HCT116 (cell line): ENCODE measurements at regions not wholly inside any gene's neighbourhood (a gene's known extent, or its start where the extent isn't known, plus 50 kb on each side); places are given as distances from the start of the nearest gene placed in this dataset.

ENCODE experiments used
- ATAC-seq: fragments of 200-7000 bp; cut with Tn5 transposase; 2 replicates; pipeline ENCODE4 v1.9.1; 2020; ENCODE audit warnings: mild to moderate bottlenecking, moderate library complexity
- BruUV-seq: library from RNA; stranded (reverse); fragments of 400-500 nt; replicated peaks from 2 replicates; lab custom pipeline; 2021; lab: Mats Ljungman, UMichigan
- CTCF ChIA-PET: fragments of 300-600 bp; sonication (Branson Sonifier 250); formaldehyde crosslinking; loops from one replicate; lab custom pipeline; 2021; ENCODE audit warnings: antibody characterized with exemption; lab: Charles Lee
- POLR2A ChIA-PET: fragments of 300-600, 350-600 bp; sonication (Branson Sonifier 250); formaldehyde crosslinking; loops from one replicate; lab custom pipeline; 2021; ENCODE audit warnings: antibody characterized with exemption; lab: Charles Lee
- RAD21 ChIA-PET, 2 experiments: fragments of 300-600 bp; sonication (Branson Sonifier 250); formaldehyde crosslinking; loops; one replicate each; lab custom pipeline; 2023; ENCODE audit warnings: low total read pairs in 2 of 2; ENCODE audit not compliant: uncharacterized antibody in 2 of 2, unreplicated experiment in 2 of 2, low non-redundant PET in 1 of 2; lab: Charles Lee
- DNase-seq: peaks from one replicate; pipeline ENCODE4 v3.0.0-alpha.2; 2010; ENCODE audit warnings: low read depth, low spot score
- H2AFZ ChIP-seq: fragments of 200-600 bp; shearing (Covaris generic), sonication (generic); 2 replicates; pipeline ENCODE4 v1.6.1; 2017; ENCODE audit warnings: low read depth, mixed run types, mixed read lengths, antibody characterized with exemption, low read length; ENCODE audit not compliant: poor library complexity, severe bottlenecking
- H3K27ac ChIP-seq: 2 replicates; pipeline ENCODE4 v1.5.1; 2012; ENCODE audit warnings: low read depth, low read length
- H3K27me3 ChIP-seq: fragments of 200-600 bp; sonication (generic); 2 replicates; pipeline ENCODE4 v1.6.1; 2016; ENCODE audit warnings: mixed run types, low read length, mixed read lengths; ENCODE audit not compliant: insufficient read depth
- H3K36me3 ChIP-seq, 2 experiments: fragments of 200-500 bp in 1 of 2; fragments of 200-600 bp in 1 of 2; sonication (Bioruptor generic) in 1 of 2; sonication (generic) in 1 of 2; 2 replicates each; pipeline versions ENCODE4 v1.5.1 to v1.6.1; 2014 to 2016; ENCODE audit warnings: low read length in 2 of 2, inconsistent platforms in 1 of 2, mixed read lengths in 1 of 2, mixed run types in 1 of 2; ENCODE audit not compliant: insufficient read depth in 2 of 2, control insufficient read depth in 1 of 2
- H3K4me1 ChIP-seq, 2 experiments: fragments of 200-600 bp in 1 of 2; sonication (generic) in 1 of 2; 2 replicates each; pipeline versions ENCODE4 v1.5.1 to v1.6.1; 2012 to 2017; ENCODE audit warnings: low read length in 2 of 2, inconsistent platforms in 1 of 2, mild to moderate bottlenecking in 1 of 2, mixed read lengths in 1 of 2, mixed run types in 1 of 2, moderate library complexity in 1 of 2; ENCODE audit not compliant: insufficient read depth in 2 of 2, control insufficient read depth in 1 of 2
- H3K4me2 ChIP-seq: fragments of 200-600 bp; sonication (generic); 2 replicates; pipeline ENCODE4 v1.6.1; 2017; ENCODE audit warnings: mixed run types, low read length, mixed read lengths
- H3K4me3 ChIP-seq, 2 experiments: fragments of 200-600 bp in 1 of 2; sonication (generic) in 1 of 2; replicated peaks in 1 of 2; 2 replicates each; pipeline ENCODE4 v1.5.1; 2011 to 2016; ENCODE audit warnings: low read length in 2 of 2, control low read depth in 1 of 2, low read depth in 1 of 2, mild to moderate bottlenecking in 1 of 2, mixed read lengths in 1 of 2, mixed run types in 1 of 2
- H3K79me2 ChIP-seq: fragments of 200-600 bp; sonication (generic); 2 replicates; pipeline ENCODE4 v1.6.1; 2017; ENCODE audit warnings: mild to moderate bottlenecking, mixed run types, low read length, moderate library complexity, mixed read lengths; ENCODE audit not compliant: insufficient read depth
- H3K9ac ChIP-seq: fragments of 200-600 bp; sonication (generic); 2 replicates; pipeline ENCODE4 v1.6.1; 2016; ENCODE audit warnings: low read length, mixed read lengths
- H3K9me2 ChIP-seq: fragments of 200-600 bp; sonication (generic), shearing (Covaris generic); 2 replicates; pipeline ENCODE4 v1.6.1; 2017; ENCODE audit warnings: mixed run types, mild to moderate bottlenecking, moderate library complexity; ENCODE audit not compliant: insufficient read depth
- H3K9me3 ChIP-seq, 2 experiments: fragments of 200-500 bp in 1 of 2; fragments of 200-600 bp in 1 of 2; sonication (Bioruptor generic) in 1 of 2; sonication (generic) in 1 of 2; 2 replicates each; pipeline ENCODE4 v1.6.1; 2014 to 2017; ENCODE audit warnings: low read length in 2 of 2, mixed read lengths in 2 of 2, inconsistent platforms in 1 of 2, low read depth in 1 of 2, mild to moderate bottlenecking in 1 of 2, mixed run types in 1 of 2, moderate library complexity in 1 of 2; ENCODE audit not compliant: control insufficient read depth in 1 of 2, insufficient read depth in 1 of 2
- H4K20me1 ChIP-seq: fragments of 200-600 bp; sonication (generic), shearing (Covaris generic); 2 replicates; pipeline ENCODE4 v1.6.1; 2017; ENCODE audit warnings: mixed run types, mild to moderate bottlenecking, moderate library complexity; ENCODE audit not compliant: insufficient read depth
- CBX3 ChIP-seq: IDR thresholded peaks from 2 replicates; pipeline ENCODE4 v1.6.1; 2012; ENCODE audit warnings: low read depth
- CEBPB ChIP-seq: IDR thresholded peaks from 2 replicates; pipeline ENCODE4 v1.6.1; 2012; ENCODE audit warnings: low read depth
- EGR1 ChIP-seq: IDR thresholded peaks from 2 replicates; pipeline ENCODE4 v1.6.1; 2012; ENCODE audit warnings: low read depth
- EZH2 ChIP-seq: fragments of 200-600 bp; sonication (generic); IDR thresholded peaks from 2 replicates; pipeline ENCODE4 v1.6.1; 2017; ENCODE audit warnings: antibody characterized with exemption, mixed run types
- EZH2phosphoT487 ChIP-seq: fragments of 200-600 bp; IDR thresholded peaks from 2 replicates; pipeline ENCODE4 v1.6.1; 2018; ENCODE audit warnings: antibody characterized with exemption, borderline replicate concordance
- JUND ChIP-seq: IDR thresholded peaks from 2 replicates; pipeline ENCODE4 v1.6.1; 2012
- POLR2AphosphoS5 ChIP-seq: IDR thresholded peaks from 2 replicates; pipeline ENCODE4 v1.6.1; 2011; ENCODE audit warnings: mild to moderate bottlenecking, low read depth, low read length, moderate library complexity
- RAD21 ChIP-seq: IDR thresholded peaks from 2 replicates; pipeline ENCODE4 v1.6.1; 2012; ENCODE audit warnings: low read depth, mild to moderate bottlenecking
- TCF7L2 ChIP-seq: IDR thresholded peaks from 2 replicates; pipeline ENCODE4 v1.7.0; 2011; ENCODE audit warnings: borderline replicate concordance, inconsistent platforms; ENCODE audit not compliant: insufficient read depth, insufficient read length; ENCODE audit errors: extremely low read depth
- ZFX ChIP-seq: fragments of 450-650 bp; IDR thresholded peaks from 2 replicates; pipeline ENCODE4 v1.6.1; 2017
- intact Hi-C: fragments of 100-400 bp; cut with micrococcal nuclease; formaldehyde crosslinking; loops from 2 replicates; pipeline ENCODE4 v1.10.0; 2022
- TF ChIP-seq, protein P1 (sequence below): IDR thresholded peaks from 2 replicates; pipeline ENCODE4 v1.6.1; 2012
- TF ChIP-seq, protein P2 (sequence below): IDR thresholded peaks from 2 replicates; pipeline ENCODE4 v1.6.1; 2012
- TF ChIP-seq, protein P3 (sequence below): IDR thresholded peaks from 2 replicates; pipeline ENCODE4 v1.6.1; 2012; ENCODE audit warnings: low read depth

DNA sequence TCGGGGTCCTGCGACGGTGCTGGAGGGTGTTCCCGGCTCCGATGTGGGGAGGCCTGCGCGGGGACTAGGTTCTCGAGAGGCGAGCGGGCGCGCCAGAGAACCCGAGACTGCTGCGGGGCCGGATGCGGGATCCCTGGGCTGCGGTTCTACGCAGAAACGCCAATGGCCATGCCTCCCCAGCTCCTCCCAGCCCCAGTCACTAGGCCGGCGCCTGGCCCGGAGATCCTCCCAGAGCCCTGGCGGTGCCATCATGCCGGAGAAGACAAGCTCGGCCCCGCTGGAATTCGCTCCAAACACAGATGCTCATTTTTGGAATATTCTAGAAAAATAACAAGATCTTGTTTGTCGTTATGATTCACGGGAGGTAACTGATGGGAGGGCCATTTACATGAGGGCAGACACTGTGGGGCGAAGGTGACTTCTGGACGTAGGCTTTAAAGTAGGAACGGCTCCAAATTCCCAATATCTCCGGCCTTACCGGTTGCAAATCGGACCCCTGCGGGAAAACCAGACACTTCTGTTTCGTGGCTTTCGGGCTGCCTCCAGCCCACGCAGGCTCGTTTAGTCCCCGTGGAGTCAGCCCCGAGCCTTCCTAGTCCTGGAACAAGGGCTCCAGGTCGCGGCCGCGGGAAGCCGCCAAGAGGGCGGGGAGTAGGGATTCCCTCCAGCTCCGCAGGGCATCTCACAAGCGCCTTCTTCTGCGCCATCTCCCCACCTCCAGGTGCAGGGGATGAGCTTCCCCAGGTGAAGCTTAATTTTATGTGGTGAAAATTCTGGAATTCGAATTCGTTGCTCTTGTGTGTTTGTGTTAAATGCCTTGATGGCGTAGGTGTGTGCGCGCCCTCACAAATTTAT is 74.8 kb upstream of the POLG start:
- H3K4me2 ChIP-seq: no peak overlapping the region
- no peaks in the 10 kb centered on the region; the same call in 1 of the 2 replicates for H3K27me3 ChIP-seq
- H3K9me3 ChIP-seq: no peaks in the 10 kb centered on the region
- BruUV-seq: no TSS peak
- H4K20me1 ChIP-seq: no peaks in the 10 kb centered on the region
- peaks cover 0 to 9% of the 10 kb centered on the region in 2 experiments; a peak in 2 of 4 replicates for H3K4me1 ChIP-seq
- TF ChIP-seq, protein P1, sequence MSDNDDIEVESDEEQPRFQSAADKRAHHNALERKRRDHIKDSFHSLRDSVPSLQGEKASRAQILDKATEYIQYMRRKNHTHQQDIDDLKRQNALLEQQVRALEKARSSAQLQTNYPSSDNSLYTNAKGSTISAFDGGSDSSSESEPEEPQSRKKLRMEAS: no peak
- TF ChIP-seq EZH2phosphoT487: no peak
- no peak for TF ChIP-seq POLR2AphosphoS5
- TF ChIP-seq, protein P2, sequence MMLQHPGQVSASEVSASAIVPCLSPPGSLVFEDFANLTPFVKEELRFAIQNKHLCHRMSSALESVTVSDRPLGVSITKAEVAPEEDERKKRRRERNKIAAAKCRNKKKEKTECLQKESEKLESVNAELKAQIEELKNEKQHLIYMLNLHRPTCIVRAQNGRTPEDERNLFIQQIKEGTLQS: no peak
- no peak for TF ChIP-seq TCF7L2
- no peak for TF ChIP-seq EGR1
- TF ChIP-seq, protein P3, sequence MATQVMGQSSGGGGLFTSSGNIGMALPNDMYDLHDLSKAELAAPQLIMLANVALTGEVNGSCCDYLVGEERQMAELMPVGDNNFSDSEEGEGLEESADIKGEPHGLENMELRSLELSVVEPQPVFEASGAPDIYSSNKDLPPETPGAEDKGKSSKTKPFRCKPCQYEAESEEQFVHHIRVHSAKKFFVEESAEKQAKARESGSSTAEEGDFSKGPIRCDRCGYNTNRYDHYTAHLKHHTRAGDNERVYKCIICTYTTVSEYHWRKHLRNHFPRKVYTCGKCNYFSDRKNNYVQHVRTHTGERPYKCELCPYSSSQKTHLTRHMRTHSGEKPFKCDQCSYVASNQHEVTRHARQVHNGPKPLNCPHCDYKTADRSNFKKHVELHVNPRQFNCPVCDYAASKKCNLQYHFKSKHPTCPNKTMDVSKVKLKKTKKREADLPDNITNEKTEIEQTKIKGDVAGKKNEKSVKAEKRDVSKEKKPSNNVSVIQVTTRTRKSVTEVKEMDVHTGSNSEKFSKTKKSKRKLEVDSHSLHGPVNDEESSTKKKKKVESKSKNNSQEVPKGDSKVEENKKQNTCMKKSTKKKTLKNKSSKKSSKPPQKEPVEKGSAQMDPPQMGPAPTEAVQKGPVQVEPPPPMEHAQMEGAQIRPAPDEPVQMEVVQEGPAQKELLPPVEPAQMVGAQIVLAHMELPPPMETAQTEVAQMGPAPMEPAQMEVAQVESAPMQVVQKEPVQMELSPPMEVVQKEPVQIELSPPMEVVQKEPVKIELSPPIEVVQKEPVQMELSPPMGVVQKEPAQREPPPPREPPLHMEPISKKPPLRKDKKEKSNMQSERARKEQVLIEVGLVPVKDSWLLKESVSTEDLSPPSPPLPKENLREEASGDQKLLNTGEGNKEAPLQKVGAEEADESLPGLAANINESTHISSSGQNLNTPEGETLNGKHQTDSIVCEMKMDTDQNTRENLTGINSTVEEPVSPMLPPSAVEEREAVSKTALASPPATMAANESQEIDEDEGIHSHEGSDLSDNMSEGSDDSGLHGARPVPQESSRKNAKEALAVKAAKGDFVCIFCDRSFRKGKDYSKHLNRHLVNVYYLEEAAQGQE: no peak
- no peak for TF ChIP-seq CEBPB
- TF ChIP-seq RAD21: no peak
- TF ChIP-seq EZH2: no peak
- TF ChIP-seq ZFX: no peak
- no peak for TF ChIP-seq CBX3
- no peak for TF ChIP-seq JUND
- TF ChIP-seq, all 23 proteins: peak for 0
- Histone ChIP-seq H3K27ac (no peak overlapping the region), H2AFZ (no peak overlapping the region), H3K9me2 (no peaks in the 10 kb centered on the region), H3K4me3 (no peak overlapping the region), H3K79me2 (no peaks in the 10 kb centered on the region), H3K36me3 (no peaks in the 10 kb centered on the region), H3K9ac (no peak overlapping the region)
- ATAC-seq: no peak
- ChIA-PET RAD21 (no interaction called here), POLR2A (no interaction called here), CTCF (no interaction called here)
- DNase-seq: no peak
- intact Hi-C loops: no loop called here
